ENCODE measurements at regions not wholly inside any gene's neighbourhood (a gene's known extent, or its start where the extent isn't known, plus 50 kb on each side); places are given as distances from the start of the nearest gene placed in this dataset.

- TF ChIP-seq CTCF (IDR thresholded peaks at IDR 0.05): no peak
- TF ChIP-seq POLR2A (IDR thresholded peaks at IDR 0.05): no peak
These were observed 98.8 kb downstream of the OLFM4 start for GRCh38 chr13:53127373-53127772.
